ENCODE measurements at regions not wholly inside any gene's neighbourhood (a gene's known extent, or its start where the extent isn't known, plus 50 kb on each side); places are given as distances from the start of the nearest gene placed in this dataset.

- H3K79me2 ChIP-seq (ENCODE audit: control insufficient read depth, insufficient read depth, low read length), result no peaks in the 10 kb centered on the region
- H3K4me1 ChIP-seq (replicated peaks in 1 of 2; ENCODE audit: control insufficient read depth in 2 of 2, insufficient read depth in 2 of 2, low read length in 2 of 2), result no peaks in the 10 kb centered on the region
- H3K36me3 ChIP-seq (ENCODE audit: control insufficient read depth, insufficient read depth, low read length), result no peaks in the 10 kb centered on the region
- H3K9me1 ChIP-seq (ENCODE audit: control insufficient read depth, insufficient read depth, low read length), result no peaks in the 10 kb centered on the region
- H3K4me2 ChIP-seq (ENCODE audit: insufficient read depth, low read length), result no peak overlapping the region
- FAIRE-seq, result no peak
- no peak overlapping the region for H3K9ac ChIP-seq (ENCODE audit: insufficient read depth in 1 of 2, low read depth in 2 of 2, low read length in 2 of 2)
- in situ Hi-C loops (cut with MboI) (loop anchor here (25.0 kb wide), 1 partner anchor 1208 kb away; no protein-coding TSS in a partner anchor), intact Hi-C loops (cut with micrococcal nuclease) (loop anchor here (10.0 kb wide), 2 partner anchors 960 to 1780 kb away; no protein-coding TSS in a partner anchor)
- ChIA-PET CTCF (ENCODE audit: low intra/inter-chr PET ratio) (no interaction called here), POLR2A (no interaction called here)
- ATAC-seq, result no peak
- DNase-seq (ENCODE audit: extremely low read depth in 1 of 4, low spot score in 3 of 4), result no peak
- 2% methylated on average over 3 of the region's 3 CpGs for WGBS (ENCODE audit: insufficient coverage, low coverage, missing lambda C conversion rate)
- no peaks in the 10 kb centered on the region for H3K9me3 ChIP-seq (replicated peaks; ENCODE audit: control insufficient read depth, insufficient read depth, low read depth, low read length)
- BruUV-seq (replicated peaks), result no TSS peak
- no peak overlapping the region for H3K27ac ChIP-seq (ENCODE audit: extremely low read depth, low read depth, low read length)
- no peak overlapping the region for H2AFZ ChIP-seq (ENCODE audit: low read depth, low read length)
- TF ChIP-seq, protein P1, sequence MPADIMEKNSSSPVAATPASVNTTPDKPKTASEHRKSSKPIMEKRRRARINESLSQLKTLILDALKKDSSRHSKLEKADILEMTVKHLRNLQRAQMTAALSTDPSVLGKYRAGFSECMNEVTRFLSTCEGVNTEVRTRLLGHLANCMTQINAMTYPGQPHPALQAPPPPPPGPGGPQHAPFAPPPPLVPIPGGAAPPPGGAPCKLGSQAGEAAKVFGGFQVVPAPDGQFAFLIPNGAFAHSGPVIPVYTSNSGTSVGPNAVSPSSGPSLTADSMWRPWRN (IDR thresholded peaks at IDR 0.05; ENCODE audit: low read depth), result no peak
- TF ChIP-seq HNRNPH1 (optimal IDR thresholded peaks at IDR 0.05; ENCODE audit: low read depth, low read length) (no peak), ZBED1 (IDR thresholded peaks at IDR 0.05) (no peak), ZNF146 (CRISPR knock-in tag; IDR thresholded peaks at IDR 0.05; ENCODE audit: unreplicated experiment) (no peak), MECOM (CRISPR knock-in tag; IDR thresholded peaks at IDR 0.05) (no peak), BRF1 (IDR thresholded peaks at IDR 0.05; ENCODE audit: borderline replicate concordance, extremely low read depth, insufficient read length) (no peak), TAF1 (IDR thresholded peaks at IDR 0.05; ENCODE audit: control insufficient read depth, extremely low read depth, insufficient read depth, low read length, severe bottlenecking) (no peak), CHD2 (IDR thresholded peaks at IDR 0.05; ENCODE audit: low read depth, low read length) (no peak), DIDO1 (tag; IDR thresholded peaks at IDR 0.05; ENCODE audit: low read depth) (no peak)
- H4K20me1 ChIP-seq (replicated peaks; ENCODE audit: control insufficient read depth, insufficient read depth, low read length), result no peaks in the 10 kb centered on the region
- H3K27me3 ChIP-seq (ENCODE audit: control insufficient read depth in 2 of 2, insufficient read depth in 2 of 2, low read length in 2 of 2), result no peaks in the 10 kb centered on the region
- no peak overlapping the region for H3K4me3 ChIP-seq
These were observed 69.5 kb upstream of the PRKG1 start for GRCh38 chr10:51004776-51005175.
